OCI-LY7 (cell line): ENCODE measurements at regions not wholly inside any gene's neighbourhood (a gene's known extent, or its start where the extent isn't known, plus 50 kb on each side); places are given as distances from the start of the nearest gene placed in this dataset.

Source experiments
- BruUV-seq: library from RNA; stranded (reverse); fragments of 400-500 nt; replicated peaks from 2 replicates; lab custom pipeline; 2021; lab: Mats Ljungman, UMichigan
- CTCF ChIA-PET: fragments of 300-600 bp; sonication (Branson Sonifier 250); formaldehyde crosslinking; loops from one replicate; lab custom pipeline; 2022; ENCODE audit warnings: antibody characterized with exemption; ENCODE audit not compliant: unreplicated experiment; lab: Charles Lee
- POLR2A ChIA-PET: fragments of 300-600 bp; sonication (Branson Sonifier 250); formaldehyde crosslinking; loops from one replicate; lab custom pipeline; 2022; ENCODE audit warnings: antibody characterized with exemption; lab: Charles Lee
- DNase-seq: peaks from one replicate; pipeline ENCODE4 v3.0.0-alpha.2; 2015; ENCODE audit warnings: low spot score
- H2AFZ ChIP-seq: fragments of 200-600 bp; sonication (generic), shearing (Covaris generic); 2 replicates; pipeline ENCODE4 v1.6.1; 2014; ENCODE audit warnings: mild to moderate bottlenecking, antibody characterized with exemption, low read length, moderate library complexity
- H3K27ac ChIP-seq: fragments of 200-600 bp; sonication (generic); 2 replicates; pipeline ENCODE4 v1.5.1; 2014; ENCODE audit warnings: mixed run types, low read depth, mild to moderate bottlenecking, moderate library complexity, low read length, inconsistent platforms; ENCODE audit not compliant: poor library complexity, severe bottlenecking
- H3K36me3 ChIP-seq: fragments of 200-600 bp; sonication (generic); 2 replicates; pipeline ENCODE4 v1.6.1; 2014; ENCODE audit warnings: mild to moderate bottlenecking, antibody characterized with exemption, low read length, moderate library complexity, mixed read lengths; ENCODE audit not compliant: insufficient read depth
- H3K4me1 ChIP-seq: fragments of 200-600 bp; sonication (generic); 2 replicates; pipeline ENCODE4 v1.5.1; 2014; ENCODE audit warnings: mild to moderate bottlenecking, low read length; ENCODE audit not compliant: insufficient read depth, poor library complexity, severe bottlenecking
- H3K4me2 ChIP-seq: fragments of 200-600 bp; sonication (generic); 2 replicates; pipeline ENCODE4 v1.6.1; 2014; ENCODE audit warnings: mild to moderate bottlenecking, low read length
- H3K4me3 ChIP-seq: fragments of 200-600 bp; sonication (generic); 2 replicates; pipeline ENCODE4 v1.5.1; 2014; ENCODE audit warnings: mild to moderate bottlenecking, low read depth, low read length; ENCODE audit not compliant: poor library complexity, severe bottlenecking
- H3K79me2 ChIP-seq: fragments of 200-600 bp; sonication (generic); 2 replicates; pipeline ENCODE4 v1.6.1; 2016; ENCODE audit warnings: low read depth, mild to moderate bottlenecking, low read length, moderate library complexity, mixed read lengths; ENCODE audit not compliant: insufficient read depth
- H3K9me2 ChIP-seq: fragments of 200-600 bp; sonication (generic); 2 replicates; pipeline ENCODE4 v1.6.1; 2016; ENCODE audit warnings: mild to moderate bottlenecking, low read length, mixed read lengths; ENCODE audit not compliant: insufficient read depth
- H3K9me3 ChIP-seq: fragments of 200-600 bp; sonication (generic); 2 replicates; pipeline ENCODE4 v1.6.1; 2014; ENCODE audit warnings: mild to moderate bottlenecking, mixed run types, low read length, mixed read lengths
- H4K20me1 ChIP-seq: fragments of 200-600 bp; sonication (generic); 2 replicates; pipeline ENCODE4 v1.6.1; 2014; ENCODE audit warnings: mild to moderate bottlenecking, antibody characterized with exemption, low read length, moderate library complexity, mixed read lengths; ENCODE audit not compliant: insufficient read depth
- EZH2phosphoT487 ChIP-seq: fragments of 200-600 bp; sonication (generic); IDR thresholded peaks from 2 replicates; pipeline ENCODE4 v1.6.1; 2018; ENCODE audit warnings: low read depth, borderline replicate concordance, mild to moderate bottlenecking, mixed run types, antibody characterized with exemption, low read length, moderate library complexity, mixed read lengths
- intact Hi-C: fragments of 100-400 bp; cut with micrococcal nuclease; formaldehyde crosslinking; loops from one replicate; pipeline ENCODE4 v1.10.0; 2022; ENCODE audit not compliant: unreplicated experiment
- TF ChIP-seq, protein P1 (sequence below): fragments of 200-600 bp; sonication (generic); conservative IDR thresholded peaks from 2 replicates; pipeline ENCODE4 v1.5.1; 2014; ENCODE audit warnings: mild to moderate bottlenecking, antibody characterized with exemption, low read length, moderate library complexity, mixed read lengths

DNA sequence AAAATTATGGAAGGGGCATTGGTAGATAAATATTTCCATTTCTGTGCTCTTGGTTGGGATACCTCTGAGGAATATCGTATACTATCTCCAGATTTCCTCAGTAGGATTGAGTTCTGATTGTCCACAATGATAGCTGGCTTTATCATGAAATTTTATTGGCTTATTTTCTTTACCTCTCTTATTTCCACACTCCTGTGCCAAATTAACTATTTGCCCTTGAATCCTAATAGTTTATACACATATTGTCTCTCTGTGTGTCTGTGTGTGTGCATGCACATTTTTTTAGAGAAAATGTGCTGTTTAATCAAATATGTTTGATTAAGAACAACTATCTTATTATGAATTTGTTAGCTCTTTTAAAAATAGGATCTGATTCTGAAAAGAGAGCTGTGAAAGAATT lies 271.6 kb downstream of the DTHD1 start:
- no peaks in the 10 kb centered on the region for H4K20me1 ChIP-seq
- no peaks in the 10 kb centered on the region for H3K9me3 ChIP-seq
- TF ChIP-seq, protein P1, sequence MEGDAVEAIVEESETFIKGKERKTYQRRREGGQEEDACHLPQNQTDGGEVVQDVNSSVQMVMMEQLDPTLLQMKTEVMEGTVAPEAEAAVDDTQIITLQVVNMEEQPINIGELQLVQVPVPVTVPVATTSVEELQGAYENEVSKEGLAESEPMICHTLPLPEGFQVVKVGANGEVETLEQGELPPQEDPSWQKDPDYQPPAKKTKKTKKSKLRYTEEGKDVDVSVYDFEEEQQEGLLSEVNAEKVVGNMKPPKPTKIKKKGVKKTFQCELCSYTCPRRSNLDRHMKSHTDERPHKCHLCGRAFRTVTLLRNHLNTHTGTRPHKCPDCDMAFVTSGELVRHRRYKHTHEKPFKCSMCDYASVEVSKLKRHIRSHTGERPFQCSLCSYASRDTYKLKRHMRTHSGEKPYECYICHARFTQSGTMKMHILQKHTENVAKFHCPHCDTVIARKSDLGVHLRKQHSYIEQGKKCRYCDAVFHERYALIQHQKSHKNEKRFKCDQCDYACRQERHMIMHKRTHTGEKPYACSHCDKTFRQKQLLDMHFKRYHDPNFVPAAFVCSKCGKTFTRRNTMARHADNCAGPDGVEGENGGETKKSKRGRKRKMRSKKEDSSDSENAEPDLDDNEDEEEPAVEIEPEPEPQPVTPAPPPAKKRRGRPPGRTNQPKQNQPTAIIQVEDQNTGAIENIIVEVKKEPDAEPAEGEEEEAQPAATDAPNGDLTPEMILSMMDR, result no peak
- TF ChIP-seq EZH2phosphoT487, result no peak
- no peak for DNase-seq
- ChIA-PET POLR2A (no interaction called here), CTCF (no interaction called here)
- no peak overlapping the region for H2AFZ ChIP-seq
- intact Hi-C loops, result no loop called here
- H3K9me2 ChIP-seq, result no peaks in the 10 kb centered on the region
- H3K4me2 ChIP-seq, result no peak overlapping the region
- no peaks in the 10 kb centered on the region for H3K36me3 ChIP-seq
- no peak overlapping the region for H3K4me3 ChIP-seq
- no peaks in the 10 kb centered on the region for H3K79me2 ChIP-seq
- H3K27ac ChIP-seq, result no peak overlapping the region
- H3K4me1 ChIP-seq, result no peaks in the 10 kb centered on the region
- no TSS peak for BruUV-seq

DNA sequence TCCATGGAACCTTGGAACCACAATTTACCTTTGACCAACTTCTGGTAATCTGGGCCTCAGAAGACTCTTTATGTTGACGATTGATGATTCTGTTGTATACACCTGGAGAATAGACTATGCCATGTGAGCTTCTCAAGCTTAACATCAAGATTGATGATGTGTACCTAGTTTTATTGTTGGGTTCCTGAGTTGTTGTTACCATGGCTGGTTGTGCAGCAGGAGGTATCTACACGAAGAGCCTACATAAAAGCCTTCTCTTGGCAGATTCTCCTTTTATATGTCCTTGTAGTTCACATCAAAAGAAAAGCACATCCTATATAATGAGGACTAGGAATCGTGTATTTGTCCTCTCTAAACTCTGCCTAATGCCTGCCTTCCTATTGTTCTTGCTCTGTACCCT lies 272.0 kb downstream of the DTHD1 start:
- CTCF ChIA-PET, result interaction anchor here (0.5 to 0.6 kb wide), 2 partner anchors 631 to 1055 kb away, joined by 3 read pairs; no protein-coding TSS in a partner anchor
- no peak overlapping the region for H3K4me3 ChIP-seq
- no TSS peak for BruUV-seq
- H3K27ac ChIP-seq, result no peak overlapping the region
- intact Hi-C loops, result no loop called here
- no peaks in the 10 kb centered on the region for H3K36me3 ChIP-seq
- POLR2A ChIA-PET, result no interaction called here
- no peaks in the 10 kb centered on the region for H3K4me1 ChIP-seq
- TF ChIP-seq EZH2phosphoT487, result no peak
- TF ChIP-seq, protein P1, result no peak
- no peak overlapping the region for H3K4me2 ChIP-seq
- H4K20me1 ChIP-seq, result no peaks in the 10 kb centered on the region
- no peak for DNase-seq
- H3K9me2 ChIP-seq, result no peaks in the 10 kb centered on the region
- no peaks in the 10 kb centered on the region for H3K79me2 ChIP-seq
- H2AFZ ChIP-seq, result no peak overlapping the region
- no peaks in the 10 kb centered on the region for H3K9me3 ChIP-seq

DNA sequence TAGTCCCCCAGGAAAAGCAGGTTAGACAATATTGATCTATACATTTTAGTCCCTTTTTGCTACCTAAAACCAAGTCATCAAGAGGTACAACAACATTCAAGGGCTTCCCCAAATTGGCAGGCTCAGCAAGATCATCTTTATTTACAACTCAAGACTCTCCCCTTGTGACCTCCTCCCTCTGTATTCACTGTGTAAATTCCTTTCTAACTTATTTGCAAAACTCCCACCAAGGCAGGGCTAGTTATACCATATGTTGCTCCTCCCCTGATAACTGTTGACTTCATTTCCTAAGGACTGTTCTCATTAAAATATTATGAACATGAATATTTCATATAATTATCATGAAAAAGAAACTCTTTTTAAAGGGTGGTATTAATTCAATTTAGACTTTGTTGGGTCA lies 275.6 kb downstream of the DTHD1 start:
- intact Hi-C loops, result no loop called here
- Histone ChIP-seq H3K9me3 (no peaks in the 10 kb centered on the region), H3K4me3 (no peak overlapping the region), H4K20me1 (no peaks in the 10 kb centered on the region), H3K79me2 (no peaks in the 10 kb centered on the region), H3K9me2 (no peaks in the 10 kb centered on the region), H3K27ac (no peak overlapping the region), H3K4me2 (no peak overlapping the region), H3K4me1 (no peaks in the 10 kb centered on the region), H2AFZ (no peak overlapping the region), H3K36me3 (no peaks in the 10 kb centered on the region)
- TF ChIP-seq EZH2phosphoT487, result no peak
- TF ChIP-seq, protein P1, result no peak
- ChIA-PET POLR2A (no interaction called here), CTCF (no interaction called here)
- BruUV-seq, result no TSS peak
- DNase-seq, result no peak
